ENCODE measurements at regions not wholly inside any gene's neighbourhood (a gene's known extent, or its start where the extent isn't known, plus 50 kb on each side); places are given as distances from the start of the nearest gene placed in this dataset.

- TF ChIP-seq, protein P1, sequence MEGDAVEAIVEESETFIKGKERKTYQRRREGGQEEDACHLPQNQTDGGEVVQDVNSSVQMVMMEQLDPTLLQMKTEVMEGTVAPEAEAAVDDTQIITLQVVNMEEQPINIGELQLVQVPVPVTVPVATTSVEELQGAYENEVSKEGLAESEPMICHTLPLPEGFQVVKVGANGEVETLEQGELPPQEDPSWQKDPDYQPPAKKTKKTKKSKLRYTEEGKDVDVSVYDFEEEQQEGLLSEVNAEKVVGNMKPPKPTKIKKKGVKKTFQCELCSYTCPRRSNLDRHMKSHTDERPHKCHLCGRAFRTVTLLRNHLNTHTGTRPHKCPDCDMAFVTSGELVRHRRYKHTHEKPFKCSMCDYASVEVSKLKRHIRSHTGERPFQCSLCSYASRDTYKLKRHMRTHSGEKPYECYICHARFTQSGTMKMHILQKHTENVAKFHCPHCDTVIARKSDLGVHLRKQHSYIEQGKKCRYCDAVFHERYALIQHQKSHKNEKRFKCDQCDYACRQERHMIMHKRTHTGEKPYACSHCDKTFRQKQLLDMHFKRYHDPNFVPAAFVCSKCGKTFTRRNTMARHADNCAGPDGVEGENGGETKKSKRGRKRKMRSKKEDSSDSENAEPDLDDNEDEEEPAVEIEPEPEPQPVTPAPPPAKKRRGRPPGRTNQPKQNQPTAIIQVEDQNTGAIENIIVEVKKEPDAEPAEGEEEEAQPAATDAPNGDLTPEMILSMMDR (IDR thresholded peaks at IDR 0.05) = no peak
- no peak for TF ChIP-seq POLR2A (IDR thresholded peaks at IDR 0.05)
Observed at GRCh38 chr3:124352149-124352539, 360.2 kb upstream of the ROPN1 start.
